22Rv1 (cell line): ENCODE measurements at regions not wholly inside any gene's neighbourhood (a gene's known extent, or its start where the extent isn't known, plus 50 kb on each side); places are given as distances from the start of the nearest gene placed in this dataset.

ENCODE experiments used
- H3K27ac ChIP-seq: fragments of 450-650 bp; 2 replicates; pipeline ENCODE4 v1.5.1; 2017
- CTCF ChIP-seq: fragments of 450-650 bp; IDR thresholded peaks from 2 replicates; pipeline ENCODE4 v1.5.1; 2017; ENCODE audit warnings: mild to moderate bottlenecking
- ZFX ChIP-seq: fragments of 450-650 bp; IDR thresholded peaks from 2 replicates; pipeline ENCODE4 v1.6.1; 2017; ENCODE audit warnings: antibody characterized with exemption, borderline replicate concordance

- TF ChIP-seq CTCF (no peak), ZFX (no peak)
- H3K27ac ChIP-seq: no peak overlapping the region
Measured at GRCh38 chr1:38228718-38229117, 182.1 kb upstream of the POU3F1 start.

GRCh38 chr1:38225745-38226144, 179.2 kb upstream of the POU3F1 start:
- no peak overlapping the region for H3K27ac ChIP-seq
- TF ChIP-seq ZFX: no peak
- no peak for TF ChIP-seq CTCF

GRCh38 chr1:38223391-38223790, 176.8 kb upstream of the POU3F1 start:
- H3K27ac ChIP-seq: no peak overlapping the region
- TF ChIP-seq CTCF: no peak
- TF ChIP-seq ZFX: no peak

GRCh38 chr1:38222891-38223290, 176.3 kb upstream of the POU3F1 start:
- no peak for TF ChIP-seq CTCF
- TF ChIP-seq ZFX: no peak
- no peak overlapping the region for H3K27ac ChIP-seq

GRCh38 chr1:38221006-38221649, 174.5 kb upstream of the POU3F1 start:
- no peak overlapping the region for H3K27ac ChIP-seq
- TF ChIP-seq ZFX: no peak
- no peak for TF ChIP-seq CTCF

GRCh38 chr1:38217316-38217715, 170.7 kb upstream of the POU3F1 start:
- no peak overlapping the region for H3K27ac ChIP-seq
- no peak for TF ChIP-seq ZFX
- TF ChIP-seq CTCF: no peak

- no peak overlapping the region for H3K27ac ChIP-seq
- TF ChIP-seq ZFX: no peak
- TF ChIP-seq CTCF: no peak
Measured at GRCh38 chr1:38213646-38214434, 167.2 kb upstream of the POU3F1 start.
